OCI-LY7 (cell line): ENCODE measurements at regions not wholly inside any gene's neighbourhood (a gene's known extent, or its start where the extent isn't known, plus 50 kb on each side); places are given as distances from the start of the nearest gene placed in this dataset.

Source experiments
- BruUV-seq: library from RNA; stranded (reverse); fragments of 400-500 nt; replicated peaks from 2 replicates; lab custom pipeline; 2021; lab: Mats Ljungman, UMichigan
- CTCF ChIA-PET: fragments of 300-600 bp; sonication (Branson Sonifier 250); formaldehyde crosslinking; loops from one replicate; lab custom pipeline; 2022; ENCODE audit warnings: antibody characterized with exemption; ENCODE audit not compliant: unreplicated experiment; lab: Charles Lee
- POLR2A ChIA-PET: fragments of 300-600 bp; sonication (Branson Sonifier 250); formaldehyde crosslinking; loops from one replicate; lab custom pipeline; 2022; ENCODE audit warnings: antibody characterized with exemption; lab: Charles Lee
- DNase-seq: peaks from one replicate; pipeline ENCODE4 v3.0.0-alpha.2; 2015; ENCODE audit warnings: low spot score
- H2AFZ ChIP-seq: fragments of 200-600 bp; sonication (generic), shearing (Covaris generic); 2 replicates; pipeline ENCODE4 v1.6.1; 2014; ENCODE audit warnings: mild to moderate bottlenecking, antibody characterized with exemption, low read length, moderate library complexity
- H3K27ac ChIP-seq: fragments of 200-600 bp; sonication (generic); 2 replicates; pipeline ENCODE4 v1.5.1; 2014; ENCODE audit warnings: mixed run types, low read depth, mild to moderate bottlenecking, moderate library complexity, low read length, inconsistent platforms; ENCODE audit not compliant: poor library complexity, severe bottlenecking
- H3K36me3 ChIP-seq: fragments of 200-600 bp; sonication (generic); 2 replicates; pipeline ENCODE4 v1.6.1; 2014; ENCODE audit warnings: mild to moderate bottlenecking, antibody characterized with exemption, low read length, moderate library complexity, mixed read lengths; ENCODE audit not compliant: insufficient read depth
- H3K4me1 ChIP-seq: fragments of 200-600 bp; sonication (generic); 2 replicates; pipeline ENCODE4 v1.5.1; 2014; ENCODE audit warnings: mild to moderate bottlenecking, low read length; ENCODE audit not compliant: insufficient read depth, poor library complexity, severe bottlenecking
- H3K4me2 ChIP-seq: fragments of 200-600 bp; sonication (generic); 2 replicates; pipeline ENCODE4 v1.6.1; 2014; ENCODE audit warnings: mild to moderate bottlenecking, low read length
- H3K4me3 ChIP-seq: fragments of 200-600 bp; sonication (generic); 2 replicates; pipeline ENCODE4 v1.5.1; 2014; ENCODE audit warnings: mild to moderate bottlenecking, low read depth, low read length; ENCODE audit not compliant: poor library complexity, severe bottlenecking
- H3K79me2 ChIP-seq: fragments of 200-600 bp; sonication (generic); 2 replicates; pipeline ENCODE4 v1.6.1; 2016; ENCODE audit warnings: low read depth, mild to moderate bottlenecking, low read length, moderate library complexity, mixed read lengths; ENCODE audit not compliant: insufficient read depth
- H3K9me2 ChIP-seq: fragments of 200-600 bp; sonication (generic); 2 replicates; pipeline ENCODE4 v1.6.1; 2016; ENCODE audit warnings: mild to moderate bottlenecking, low read length, mixed read lengths; ENCODE audit not compliant: insufficient read depth
- H3K9me3 ChIP-seq: fragments of 200-600 bp; sonication (generic); 2 replicates; pipeline ENCODE4 v1.6.1; 2014; ENCODE audit warnings: mild to moderate bottlenecking, mixed run types, low read length, mixed read lengths
- H4K20me1 ChIP-seq: fragments of 200-600 bp; sonication (generic); 2 replicates; pipeline ENCODE4 v1.6.1; 2014; ENCODE audit warnings: mild to moderate bottlenecking, antibody characterized with exemption, low read length, moderate library complexity, mixed read lengths; ENCODE audit not compliant: insufficient read depth
- CTCF ChIP-seq: fragments of 200-600 bp; sonication (generic); conservative IDR thresholded peaks from 2 replicates; pipeline ENCODE4 v1.5.1; 2014; ENCODE audit warnings: mild to moderate bottlenecking, antibody characterized with exemption, low read length, moderate library complexity, mixed read lengths
- EZH2phosphoT487 ChIP-seq: fragments of 200-600 bp; sonication (generic); IDR thresholded peaks from 2 replicates; pipeline ENCODE4 v1.6.1; 2018; ENCODE audit warnings: low read depth, borderline replicate concordance, mild to moderate bottlenecking, mixed run types, antibody characterized with exemption, low read length, moderate library complexity, mixed read lengths
- intact Hi-C: fragments of 100-400 bp; cut with micrococcal nuclease; formaldehyde crosslinking; loops from one replicate; pipeline ENCODE4 v1.10.0; 2022; ENCODE audit not compliant: unreplicated experiment

GRCh38 chr2:225932811-225933413, 533.4 kb downstream of the NYAP2 start:
- Histone ChIP-seq H3K9me3 (no peaks in the 10 kb centered on the region), H3K4me2 (no peak overlapping the region), H4K20me1 (no peaks in the 10 kb centered on the region), H3K36me3 (no peaks in the 10 kb centered on the region), H3K79me2 (no peaks in the 10 kb centered on the region), H3K4me1 (no peaks in the 10 kb centered on the region), H3K27ac (no peak overlapping the region), H3K4me3 (no peak overlapping the region), H2AFZ (no peak overlapping the region), H3K9me2 (no peaks in the 10 kb centered on the region)
- DNase-seq, result no peak
- ChIA-PET POLR2A (interaction anchor here (0.5 kb wide), 1 partner anchor 1412 kb away, joined by 3 read pairs; no protein-coding TSS in a partner anchor), CTCF (no interaction called here)
- intact Hi-C loops, result no loop called here
- TF ChIP-seq CTCF (no peak), EZH2phosphoT487 (no peak)
- no TSS peak for BruUV-seq

GRCh38 chr2:225930687-225931086, 531.2 kb downstream of the NYAP2 start:
- no peak overlapping the region for H3K4me2 ChIP-seq
- TF ChIP-seq EZH2phosphoT487 (no peak), CTCF (no peak)
- POLR2A ChIA-PET, result interaction anchor here (0.6 to 0.7 kb wide), 2 partner anchors 15 to 23 kb away, joined by 3 read pairs; no protein-coding TSS in a partner anchor
- DNase-seq, result no peak
- no TSS peak for BruUV-seq
- H2AFZ ChIP-seq, result no peak overlapping the region
- H3K36me3 ChIP-seq, result no peaks in the 10 kb centered on the region
- H3K27ac ChIP-seq, result no peak overlapping the region
- H3K9me2 ChIP-seq, result no peaks in the 10 kb centered on the region
- H4K20me1 ChIP-seq, result no peaks in the 10 kb centered on the region
- no peak overlapping the region for H3K4me3 ChIP-seq
- intact Hi-C loops, result no loop called here
- no peaks in the 10 kb centered on the region for H3K4me1 ChIP-seq
- no peaks in the 10 kb centered on the region for H3K9me3 ChIP-seq
- CTCF ChIA-PET, result no interaction called here
- no peaks in the 10 kb centered on the region for H3K79me2 ChIP-seq

GRCh38 chr2:225920621-225921220, 521.2 kb downstream of the NYAP2 start:
- Histone ChIP-seq H3K4me3 (no peak overlapping the region), H3K9me3 (no peaks in the 10 kb centered on the region), H3K4me2 (no peak overlapping the region), H2AFZ (no peak overlapping the region), H3K79me2 (no peaks in the 10 kb centered on the region), H3K9me2 (no peaks in the 10 kb centered on the region), H3K27ac (no peak overlapping the region), H3K36me3 (no peaks in the 10 kb centered on the region), H4K20me1 (no peaks in the 10 kb centered on the region), H3K4me1 (no peaks in the 10 kb centered on the region)
- CTCF ChIA-PET, result no interaction called here
- POLR2A ChIA-PET, result interaction anchor here (0.7 kb wide), 1 partner anchor 9 kb away, joined by 3 read pairs; no protein-coding TSS in a partner anchor
- no peak for DNase-seq
- TF ChIP-seq EZH2phosphoT487 (no peak), CTCF (no peak)
- no TSS peak for BruUV-seq
- intact Hi-C loops, result no loop called here
